ENCODE measurements at regions not wholly inside any gene's neighbourhood (a gene's known extent, or its start where the extent isn't known, plus 50 kb on each side); places are given as distances from the start of the nearest gene placed in this dataset.

DNA sequence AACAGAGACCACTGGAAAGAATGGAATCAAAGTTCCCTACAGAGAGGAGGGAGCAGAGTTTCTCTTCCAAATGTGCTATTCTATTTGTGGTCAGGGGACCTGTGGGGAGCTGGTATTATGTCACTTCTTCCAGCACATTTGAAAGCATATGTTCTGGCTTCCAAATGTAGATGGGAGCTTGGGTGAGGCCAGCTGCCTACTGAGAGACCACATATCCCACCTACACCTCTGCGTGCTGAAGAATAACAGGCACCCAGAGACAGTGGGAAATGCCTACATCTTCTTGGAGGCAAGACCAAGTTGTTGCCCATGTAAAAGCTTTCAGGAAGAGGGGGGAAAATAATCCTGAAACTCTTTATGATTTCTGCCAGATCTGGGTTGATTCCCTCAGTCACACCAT, 286.8 kb upstream of the UMPS start:
- TF ChIP-seq, protein P1, sequence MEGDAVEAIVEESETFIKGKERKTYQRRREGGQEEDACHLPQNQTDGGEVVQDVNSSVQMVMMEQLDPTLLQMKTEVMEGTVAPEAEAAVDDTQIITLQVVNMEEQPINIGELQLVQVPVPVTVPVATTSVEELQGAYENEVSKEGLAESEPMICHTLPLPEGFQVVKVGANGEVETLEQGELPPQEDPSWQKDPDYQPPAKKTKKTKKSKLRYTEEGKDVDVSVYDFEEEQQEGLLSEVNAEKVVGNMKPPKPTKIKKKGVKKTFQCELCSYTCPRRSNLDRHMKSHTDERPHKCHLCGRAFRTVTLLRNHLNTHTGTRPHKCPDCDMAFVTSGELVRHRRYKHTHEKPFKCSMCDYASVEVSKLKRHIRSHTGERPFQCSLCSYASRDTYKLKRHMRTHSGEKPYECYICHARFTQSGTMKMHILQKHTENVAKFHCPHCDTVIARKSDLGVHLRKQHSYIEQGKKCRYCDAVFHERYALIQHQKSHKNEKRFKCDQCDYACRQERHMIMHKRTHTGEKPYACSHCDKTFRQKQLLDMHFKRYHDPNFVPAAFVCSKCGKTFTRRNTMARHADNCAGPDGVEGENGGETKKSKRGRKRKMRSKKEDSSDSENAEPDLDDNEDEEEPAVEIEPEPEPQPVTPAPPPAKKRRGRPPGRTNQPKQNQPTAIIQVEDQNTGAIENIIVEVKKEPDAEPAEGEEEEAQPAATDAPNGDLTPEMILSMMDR (IDR thresholded peaks at IDR 0.05; ENCODE audit: insufficient read depth, low read length) = no peak
- TF ChIP-seq POLR2AphosphoS5 (IDR thresholded peaks at IDR 0.05; ENCODE audit: low read depth) (no peak), GABPA (IDR thresholded peaks at IDR 0.05; ENCODE audit: low read depth) (no peak), SPI1 (IDR thresholded peaks at IDR 0.05; ENCODE audit: borderline replicate concordance, low read depth) (no peak)
- TF ChIP-seq, protein P2, sequence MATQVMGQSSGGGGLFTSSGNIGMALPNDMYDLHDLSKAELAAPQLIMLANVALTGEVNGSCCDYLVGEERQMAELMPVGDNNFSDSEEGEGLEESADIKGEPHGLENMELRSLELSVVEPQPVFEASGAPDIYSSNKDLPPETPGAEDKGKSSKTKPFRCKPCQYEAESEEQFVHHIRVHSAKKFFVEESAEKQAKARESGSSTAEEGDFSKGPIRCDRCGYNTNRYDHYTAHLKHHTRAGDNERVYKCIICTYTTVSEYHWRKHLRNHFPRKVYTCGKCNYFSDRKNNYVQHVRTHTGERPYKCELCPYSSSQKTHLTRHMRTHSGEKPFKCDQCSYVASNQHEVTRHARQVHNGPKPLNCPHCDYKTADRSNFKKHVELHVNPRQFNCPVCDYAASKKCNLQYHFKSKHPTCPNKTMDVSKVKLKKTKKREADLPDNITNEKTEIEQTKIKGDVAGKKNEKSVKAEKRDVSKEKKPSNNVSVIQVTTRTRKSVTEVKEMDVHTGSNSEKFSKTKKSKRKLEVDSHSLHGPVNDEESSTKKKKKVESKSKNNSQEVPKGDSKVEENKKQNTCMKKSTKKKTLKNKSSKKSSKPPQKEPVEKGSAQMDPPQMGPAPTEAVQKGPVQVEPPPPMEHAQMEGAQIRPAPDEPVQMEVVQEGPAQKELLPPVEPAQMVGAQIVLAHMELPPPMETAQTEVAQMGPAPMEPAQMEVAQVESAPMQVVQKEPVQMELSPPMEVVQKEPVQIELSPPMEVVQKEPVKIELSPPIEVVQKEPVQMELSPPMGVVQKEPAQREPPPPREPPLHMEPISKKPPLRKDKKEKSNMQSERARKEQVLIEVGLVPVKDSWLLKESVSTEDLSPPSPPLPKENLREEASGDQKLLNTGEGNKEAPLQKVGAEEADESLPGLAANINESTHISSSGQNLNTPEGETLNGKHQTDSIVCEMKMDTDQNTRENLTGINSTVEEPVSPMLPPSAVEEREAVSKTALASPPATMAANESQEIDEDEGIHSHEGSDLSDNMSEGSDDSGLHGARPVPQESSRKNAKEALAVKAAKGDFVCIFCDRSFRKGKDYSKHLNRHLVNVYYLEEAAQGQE (IDR thresholded peaks at IDR 0.05; ENCODE audit: insufficient replicate concordance, low read depth) = no peak
- DNase-seq (ENCODE audit: low read depth in 1 of 2, low spot score in 1 of 2) = no peak
- no peaks in the 10 kb centered on the region for H3K27me3 ChIP-seq (ENCODE audit: insufficient read depth, poor library complexity, severe bottlenecking)
- H3K27ac ChIP-seq (replicated peaks) = no peak overlapping the region
- H3K4me3 ChIP-seq (replicated peaks; ENCODE audit: insufficient read depth, low read length) = no peak overlapping the region

DNA sequence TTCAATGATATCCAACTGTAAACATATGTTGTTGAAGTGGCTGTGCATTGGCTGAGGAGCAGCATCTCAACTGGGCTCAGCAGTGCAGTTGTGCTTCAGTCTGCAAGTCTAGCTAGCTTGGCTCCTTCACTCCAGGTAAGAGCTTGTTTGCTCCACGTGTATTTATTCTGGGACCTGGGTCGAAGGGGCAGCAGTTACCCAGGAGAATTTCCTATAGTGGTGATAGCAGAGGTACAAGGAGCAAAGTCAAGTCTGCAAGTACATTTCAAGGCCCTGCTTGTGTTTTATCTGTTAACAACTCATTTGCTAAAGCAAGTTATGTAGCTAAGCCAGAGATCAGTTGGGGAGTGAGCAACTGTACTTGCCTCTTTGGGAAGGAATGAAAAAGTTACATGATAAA, 286.2 kb upstream of the UMPS start:
- H3K4me3 ChIP-seq (replicated peaks; ENCODE audit: insufficient read depth, low read length) = no peak overlapping the region
- no peaks in the 10 kb centered on the region for H3K27me3 ChIP-seq (ENCODE audit: insufficient read depth, poor library complexity, severe bottlenecking)
- DNase-seq (ENCODE audit: low read depth in 1 of 2, low spot score in 1 of 2) = no peak
- no peak overlapping the region for H3K27ac ChIP-seq (replicated peaks)
- TF ChIP-seq, protein P1 (IDR thresholded peaks at IDR 0.05; ENCODE audit: insufficient read depth, low read length) = no peak
- TF ChIP-seq POLR2AphosphoS5 (IDR thresholded peaks at IDR 0.05; ENCODE audit: low read depth) = no peak
- no peak for TF ChIP-seq GABPA (IDR thresholded peaks at IDR 0.05; ENCODE audit: low read depth)
- TF ChIP-seq, protein P2 (IDR thresholded peaks at IDR 0.05; ENCODE audit: insufficient replicate concordance, low read depth) = no peak
- no peak for TF ChIP-seq SPI1 (IDR thresholded peaks at IDR 0.05; ENCODE audit: borderline replicate concordance, low read depth)

DNA sequence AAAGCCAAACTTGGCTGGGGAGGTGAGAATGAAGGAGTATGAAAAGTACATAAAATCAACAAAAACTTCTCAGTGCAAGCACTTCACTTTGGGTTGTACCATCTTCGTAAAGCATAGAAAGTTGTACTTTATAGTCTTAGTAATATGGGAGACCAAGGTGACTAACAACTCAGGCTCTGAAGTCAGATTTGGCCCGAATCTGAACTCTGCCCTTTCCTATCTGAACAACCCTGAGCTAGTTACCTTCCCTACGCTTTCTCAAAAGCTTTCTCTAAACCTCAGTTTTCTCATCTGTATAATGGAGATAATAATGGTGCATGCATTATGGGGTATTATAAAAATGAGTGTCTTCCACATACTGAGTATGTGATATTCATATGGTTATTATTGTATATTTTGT, 285.4 kb upstream of the UMPS start:
- no peaks in the 10 kb centered on the region for H3K27me3 ChIP-seq (ENCODE audit: insufficient read depth, poor library complexity, severe bottlenecking)
- no peak for DNase-seq (ENCODE audit: low read depth in 1 of 2, low spot score in 1 of 2)
- H3K27ac ChIP-seq (replicated peaks) = no peak overlapping the region
- TF ChIP-seq POLR2AphosphoS5 (IDR thresholded peaks at IDR 0.05; ENCODE audit: low read depth) (no peak), GABPA (IDR thresholded peaks at IDR 0.05; ENCODE audit: low read depth) (no peak)
- TF ChIP-seq, protein P1 (IDR thresholded peaks at IDR 0.05; ENCODE audit: insufficient read depth, low read length) = no peak
- TF ChIP-seq, protein P2 (IDR thresholded peaks at IDR 0.05; ENCODE audit: insufficient replicate concordance, low read depth) = no peak
- no peak overlapping the region for H3K4me3 ChIP-seq (replicated peaks; ENCODE audit: insufficient read depth, low read length)
